Fibroblast of pulmonary artery (primary cell): ENCODE measurements at regions not wholly inside any gene's neighbourhood (a gene's known extent, or its start where the extent isn't known, plus 50 kb on each side); places are given as distances from the start of the nearest gene placed in this dataset.

ENCODE experiments used
- DNase-seq: peaks from one replicate; pipeline ENCODE4 v3.0.0-alpha.2; 2010; ENCODE audit warnings: low read depth
- H3K4me3 ChIP-seq: replicated peaks from 2 replicates; pipeline ENCODE4 v1.5.1; 2011; ENCODE audit warnings: low read depth, mild to moderate bottlenecking, control low read depth, low read length, moderate library complexity
- TF ChIP-seq, protein P1 (sequence below): IDR thresholded peaks from 2 replicates; pipeline ENCODE4 v1.5.1; 2011; ENCODE audit warnings: mild to moderate bottlenecking, control low read depth, low read length, inconsistent platforms; ENCODE audit errors: missing control alignments

DNA sequence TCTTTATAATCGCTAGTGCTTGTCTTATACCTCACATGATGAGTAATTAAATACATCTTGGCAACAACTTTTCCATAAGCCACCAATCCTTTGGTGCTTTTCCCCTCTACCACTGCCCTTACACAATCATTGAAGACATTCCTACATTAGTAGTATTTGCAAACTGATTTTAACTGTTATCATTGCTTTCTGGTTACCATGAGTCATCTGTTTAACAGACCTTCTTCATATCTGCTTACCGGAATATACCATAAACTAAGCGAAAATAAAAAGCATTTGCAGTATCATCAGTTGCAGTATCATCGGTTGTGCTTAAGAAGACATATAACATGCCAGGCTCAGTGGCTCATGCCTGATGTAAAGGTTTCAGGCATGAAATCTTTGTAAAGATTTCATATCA, 54.8 kb upstream of the PLEKHA5 start:
- peak; percentile 25 for DNase-seq
- no peak overlapping the region for H3K4me3 ChIP-seq
- TF ChIP-seq, protein P1, sequence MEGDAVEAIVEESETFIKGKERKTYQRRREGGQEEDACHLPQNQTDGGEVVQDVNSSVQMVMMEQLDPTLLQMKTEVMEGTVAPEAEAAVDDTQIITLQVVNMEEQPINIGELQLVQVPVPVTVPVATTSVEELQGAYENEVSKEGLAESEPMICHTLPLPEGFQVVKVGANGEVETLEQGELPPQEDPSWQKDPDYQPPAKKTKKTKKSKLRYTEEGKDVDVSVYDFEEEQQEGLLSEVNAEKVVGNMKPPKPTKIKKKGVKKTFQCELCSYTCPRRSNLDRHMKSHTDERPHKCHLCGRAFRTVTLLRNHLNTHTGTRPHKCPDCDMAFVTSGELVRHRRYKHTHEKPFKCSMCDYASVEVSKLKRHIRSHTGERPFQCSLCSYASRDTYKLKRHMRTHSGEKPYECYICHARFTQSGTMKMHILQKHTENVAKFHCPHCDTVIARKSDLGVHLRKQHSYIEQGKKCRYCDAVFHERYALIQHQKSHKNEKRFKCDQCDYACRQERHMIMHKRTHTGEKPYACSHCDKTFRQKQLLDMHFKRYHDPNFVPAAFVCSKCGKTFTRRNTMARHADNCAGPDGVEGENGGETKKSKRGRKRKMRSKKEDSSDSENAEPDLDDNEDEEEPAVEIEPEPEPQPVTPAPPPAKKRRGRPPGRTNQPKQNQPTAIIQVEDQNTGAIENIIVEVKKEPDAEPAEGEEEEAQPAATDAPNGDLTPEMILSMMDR, result no peak

DNA sequence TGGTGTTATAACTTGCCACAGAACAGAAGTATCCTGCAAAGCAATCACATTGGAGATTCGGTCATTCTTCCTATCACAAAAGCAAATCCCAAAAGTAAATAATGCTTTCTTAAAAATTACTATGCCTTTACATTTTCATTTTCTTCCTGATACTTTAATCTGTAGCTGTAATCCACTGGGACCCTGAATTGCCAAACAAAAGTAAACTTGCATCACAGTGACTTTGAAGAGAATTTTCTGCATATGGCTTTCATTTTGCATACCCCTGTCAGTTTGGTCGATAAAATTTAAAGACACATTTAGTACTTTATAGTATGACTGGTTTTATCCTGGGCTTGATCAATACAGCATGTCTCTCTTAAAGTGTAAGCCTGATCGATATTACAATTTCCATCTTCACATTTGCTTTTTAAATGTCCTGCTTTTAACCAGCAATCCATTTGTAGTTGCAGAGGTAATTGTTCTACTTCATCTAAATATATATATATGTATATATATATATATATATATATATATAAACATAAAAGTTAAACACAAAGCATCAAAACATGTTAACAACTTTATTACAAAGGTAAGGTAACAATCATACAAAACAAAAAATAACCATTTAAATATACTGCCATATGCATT, 53.7 kb upstream of the PLEKHA5 start:
- TF ChIP-seq, protein P1, result no peak
- H3K4me3 ChIP-seq, result no peak overlapping the region
- no peak for DNase-seq
